ENCODE measurements at regions not wholly inside any gene's neighbourhood (a gene's known extent, or its start where the extent isn't known, plus 50 kb on each side); places are given as distances from the start of the nearest gene placed in this dataset.

- no peak for DNase-seq (ENCODE audit: low read depth)
Observed at GRCh38 chr10:126783806-126784557, 113.5 kb upstream of the C10orf90 start.

- no peak for DNase-seq (ENCODE audit: low read depth)
Observed at GRCh38 chr10:126787201-126787600, 116.7 kb upstream of the C10orf90 start.

DNA sequence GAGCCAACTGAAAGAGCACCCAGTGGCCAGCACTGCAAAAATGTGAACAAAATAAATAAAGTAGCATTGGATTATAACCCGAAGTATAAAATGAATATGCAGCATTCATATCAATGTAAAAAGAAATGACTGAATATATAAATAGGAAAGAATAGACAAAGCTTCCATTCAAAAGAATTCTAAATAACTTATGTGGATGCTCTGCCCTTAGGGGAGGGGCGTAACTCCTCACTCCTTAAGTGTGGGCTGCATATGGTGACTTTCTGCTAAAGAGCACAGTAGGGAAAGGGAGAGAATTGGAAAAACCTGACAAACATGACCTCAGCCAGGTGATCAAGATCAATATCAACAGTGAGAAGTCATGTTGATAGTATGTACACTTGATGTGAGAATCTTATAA is 109.9 kb upstream of the DOCK1 start:
- no peak for DNase-seq (ENCODE audit: low read depth)

GRCh38 chr10:126798649-126799048 is 106.6 kb upstream of the DOCK1 start:
- no peak for DNase-seq (ENCODE audit: low read depth)

DNA sequence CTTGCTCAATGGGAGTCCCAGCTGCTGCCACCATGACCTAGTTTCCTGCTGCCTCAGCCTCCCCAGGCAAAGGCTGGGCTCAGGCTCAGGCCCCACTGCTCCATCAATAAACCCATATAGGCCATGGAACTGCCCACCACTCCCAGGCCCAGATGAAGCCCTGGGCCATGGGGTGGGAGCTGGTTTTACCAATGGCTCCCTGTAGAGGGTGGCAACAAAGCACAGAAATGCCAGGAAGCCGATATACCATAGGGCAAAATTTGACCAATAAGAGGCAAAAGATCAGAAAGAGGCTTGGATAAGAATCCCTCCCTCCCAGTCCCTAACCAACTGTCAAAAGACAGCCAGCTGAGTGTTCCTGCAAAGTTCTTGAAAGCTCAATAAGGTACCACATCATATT is 101.8 kb upstream of the DOCK1 start:
- no peak for DNase-seq (ENCODE audit: low read depth)

- DNase-seq (ENCODE audit: low read depth): no peak
Observed at GRCh38 chr10:126804396-126804795, 100.8 kb upstream of the DOCK1 start.

DNA sequence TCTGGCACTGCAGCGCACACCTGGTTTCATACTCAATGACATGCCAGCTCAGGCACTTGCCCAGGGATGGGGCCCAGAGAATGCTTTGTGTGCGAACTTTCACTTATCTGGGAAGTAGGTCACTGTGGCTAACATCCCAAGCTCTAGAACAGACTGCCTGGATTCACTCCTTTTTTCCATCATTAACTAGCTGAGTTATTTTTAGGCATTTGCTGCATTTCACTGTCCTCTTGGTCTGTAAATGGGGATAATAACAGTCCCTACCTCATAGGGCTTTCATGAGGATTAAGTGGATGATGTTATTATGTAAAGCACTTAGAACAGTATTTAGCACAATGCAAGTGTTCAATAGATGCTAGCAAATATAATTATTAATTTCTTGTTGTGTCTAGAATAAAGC is 98.7 kb upstream of the DOCK1 start:
- no peak for DNase-seq (ENCODE audit: low read depth)

GRCh38 chr10:126806991-126807702 is 98.1 kb upstream of the DOCK1 start:
- no peak for DNase-seq (ENCODE audit: low read depth)

GRCh38 chr10:126808103-126808502 is 97.1 kb upstream of the DOCK1 start:
- DNase-seq (ENCODE audit: low read depth): no peak

DNA sequence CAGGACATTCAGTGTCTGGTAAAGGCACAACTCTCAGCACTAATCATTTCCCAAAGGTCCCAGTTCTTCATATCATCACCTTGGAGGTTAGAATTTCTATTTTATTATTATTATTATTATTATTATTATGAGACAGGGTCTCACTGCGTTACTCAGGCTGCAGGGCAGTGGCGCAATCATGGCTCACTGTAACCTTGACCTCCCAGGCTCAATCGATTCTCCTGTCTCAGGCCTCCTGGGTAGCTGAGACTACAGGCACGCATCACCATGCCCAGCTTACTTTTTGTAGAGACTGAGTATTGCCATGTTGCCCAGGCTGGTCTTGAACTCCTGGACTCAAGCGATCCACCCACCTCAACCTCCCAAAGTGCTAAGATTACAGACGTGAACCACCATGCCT is 91.8 kb upstream of the DOCK1 start:
- DNase-seq (ENCODE audit: low read depth): no peak

DNA sequence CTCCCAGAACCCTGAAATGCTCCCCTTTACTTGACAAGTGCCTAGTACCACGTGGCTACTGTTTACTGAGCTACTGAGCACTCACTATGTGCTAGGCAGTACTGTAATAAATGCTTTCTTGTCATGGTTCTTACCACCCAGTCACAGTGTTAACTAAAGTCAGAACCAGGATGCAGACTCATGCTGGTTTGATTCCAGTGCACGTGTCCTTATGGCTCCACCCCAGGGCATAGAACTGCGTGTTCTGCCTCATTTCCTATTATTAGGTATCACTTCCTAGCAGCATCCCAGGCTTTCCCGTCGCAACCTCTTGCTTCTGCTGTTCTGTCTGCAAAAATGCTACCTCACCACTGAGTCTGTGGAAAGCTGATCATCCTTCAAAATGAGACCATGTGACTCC is 71.7 kb upstream of the DOCK1 start:
- DNase-seq (ENCODE audit: low read depth): no peak

DNA sequence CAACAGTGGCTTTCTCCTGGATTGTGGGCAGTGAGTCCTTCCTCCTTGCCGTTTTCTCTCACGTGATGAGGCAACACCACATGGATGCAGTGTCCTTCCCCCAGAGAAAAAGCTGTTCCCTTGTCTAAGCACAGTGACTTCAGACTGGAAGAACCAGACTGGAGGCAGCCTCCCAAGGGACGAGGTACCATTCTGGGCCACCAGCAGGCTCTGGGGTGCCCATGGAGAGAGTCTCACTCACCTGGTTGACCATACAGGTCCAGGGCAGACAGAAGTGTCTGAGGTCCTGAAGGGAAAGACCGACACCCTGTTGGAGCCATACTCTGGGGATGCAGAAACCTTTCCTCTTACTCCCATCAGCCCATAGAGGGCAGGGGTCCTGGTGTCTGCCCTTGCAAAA is 69.2 kb upstream of the DOCK1 start:
- no peak for DNase-seq (ENCODE audit: low read depth)

DNA sequence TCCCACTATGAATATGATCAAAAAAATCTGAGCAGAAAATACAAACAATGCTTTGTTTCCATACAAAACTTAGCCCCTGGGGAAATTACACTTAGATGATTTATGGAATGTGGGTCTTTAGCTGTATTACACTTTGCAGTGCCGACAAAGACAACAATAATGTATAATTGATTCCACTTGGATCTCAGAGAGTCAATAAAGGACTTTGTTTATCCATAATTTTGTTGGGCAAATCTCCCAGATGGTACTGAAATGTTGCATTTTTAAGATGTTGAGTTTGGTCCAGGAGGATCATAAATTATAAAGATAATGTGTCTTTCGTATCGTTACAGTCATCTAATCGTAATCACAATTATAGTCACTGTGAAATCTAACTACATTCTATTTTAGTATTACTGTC is 66.9 kb upstream of the DOCK1 start:
- DNase-seq (ENCODE audit: low read depth): no peak

DNA sequence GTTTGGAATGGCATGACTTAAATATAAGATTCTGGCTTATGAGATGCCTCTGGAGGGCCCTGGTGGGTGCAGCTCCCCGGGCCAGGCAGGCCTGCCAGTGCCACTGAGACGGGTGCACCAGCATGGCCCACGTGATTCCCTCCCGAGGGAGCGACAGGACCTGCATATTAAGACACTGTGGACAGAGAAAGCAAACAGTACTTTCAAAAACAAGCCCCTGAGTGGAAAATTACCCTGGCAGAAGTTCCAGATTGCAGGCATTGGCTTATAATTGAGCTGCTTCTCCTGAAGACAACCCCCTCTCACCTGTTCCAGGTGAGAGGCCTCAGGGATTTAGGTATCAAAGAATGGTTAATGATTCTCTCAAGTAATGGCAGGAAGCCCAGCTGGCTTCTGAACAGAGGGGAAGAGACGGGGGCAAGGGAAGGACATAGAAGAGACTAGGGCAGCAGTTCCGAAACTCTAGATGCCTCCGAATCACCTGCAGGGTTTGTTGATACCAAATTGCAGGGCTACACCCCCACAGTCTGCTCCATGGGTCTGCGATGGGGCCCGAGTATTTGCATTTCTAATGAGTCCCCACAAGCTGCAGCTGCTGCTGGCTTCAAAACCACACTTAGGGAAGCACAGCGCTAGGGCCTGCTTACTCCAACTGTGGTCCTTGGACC is 66.0 kb upstream of the DOCK1 start:
- no peak for DNase-seq (ENCODE audit: low read depth)

- no peak for DNase-seq (ENCODE audit: low read depth)
Observed at GRCh38 chr10:126840576-126841135, 64.6 kb upstream of the DOCK1 start.

DNA sequence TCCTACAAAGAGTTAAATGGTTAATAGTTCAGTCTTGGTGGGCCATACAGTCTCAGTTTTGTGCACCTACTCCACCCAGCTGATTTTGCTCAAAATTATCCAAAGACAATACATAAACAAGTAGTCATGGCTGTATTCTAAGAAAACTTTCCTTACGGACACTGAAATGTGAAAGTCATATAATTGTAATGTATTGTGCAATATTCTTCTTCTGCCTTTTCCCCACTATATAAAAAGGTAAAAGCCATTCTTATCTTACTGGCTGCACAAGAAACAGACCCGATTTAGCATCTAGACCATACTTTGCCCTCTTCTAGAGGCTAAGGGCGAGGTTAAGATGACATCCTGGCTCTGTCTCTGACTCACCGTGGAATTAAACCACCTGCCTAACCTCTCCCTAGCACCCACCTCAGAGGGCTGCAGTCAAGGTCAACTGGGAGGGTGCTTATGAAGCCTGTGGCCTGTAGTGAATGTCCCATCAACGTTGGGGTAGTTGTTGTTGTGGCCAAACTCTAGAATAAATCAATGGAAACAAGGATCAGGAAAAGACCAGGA is 63.8 kb upstream of the DOCK1 start:
- no peak for DNase-seq (ENCODE audit: low read depth)

GRCh38 chr10:126842356-126842755 is 62.9 kb upstream of the DOCK1 start:
- DNase-seq (ENCODE audit: low read depth): no peak

- DNase-seq (ENCODE audit: low read depth): no peak
Observed at GRCh38 chr10:126842836-126843235, 62.4 kb upstream of the DOCK1 start.

DNA sequence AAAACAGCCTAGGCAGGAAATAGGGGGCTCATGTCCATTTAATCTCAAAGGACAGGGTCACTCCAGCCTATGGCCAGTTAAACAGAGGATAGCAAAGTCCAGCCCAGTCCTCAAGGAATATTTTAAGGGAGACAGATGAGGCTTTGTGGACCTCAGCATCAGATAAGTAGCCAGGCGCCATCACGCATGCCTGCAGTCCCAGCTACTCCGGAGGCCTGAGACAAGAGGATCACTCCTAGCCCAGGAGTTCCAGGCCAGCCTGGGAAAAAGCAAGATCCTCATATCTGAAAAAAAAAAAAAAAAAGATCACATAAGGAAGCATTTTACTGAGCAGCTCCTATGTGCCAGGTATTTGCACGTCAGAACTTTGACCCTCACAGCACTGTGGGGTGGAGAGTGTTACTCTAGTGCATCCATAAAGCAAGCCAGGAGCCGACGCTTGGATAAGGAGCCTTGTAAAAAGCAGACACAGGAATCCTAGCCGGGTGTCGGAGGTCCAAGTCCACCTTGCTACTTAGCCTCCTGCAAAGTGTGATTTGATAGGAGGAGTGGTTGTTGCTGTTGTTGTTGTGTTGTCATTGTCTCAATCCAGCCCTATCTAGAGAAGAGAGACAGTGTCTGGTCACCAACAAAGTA is 61.8 kb upstream of the DOCK1 start:
- no peak for DNase-seq (ENCODE audit: low read depth)

DNA sequence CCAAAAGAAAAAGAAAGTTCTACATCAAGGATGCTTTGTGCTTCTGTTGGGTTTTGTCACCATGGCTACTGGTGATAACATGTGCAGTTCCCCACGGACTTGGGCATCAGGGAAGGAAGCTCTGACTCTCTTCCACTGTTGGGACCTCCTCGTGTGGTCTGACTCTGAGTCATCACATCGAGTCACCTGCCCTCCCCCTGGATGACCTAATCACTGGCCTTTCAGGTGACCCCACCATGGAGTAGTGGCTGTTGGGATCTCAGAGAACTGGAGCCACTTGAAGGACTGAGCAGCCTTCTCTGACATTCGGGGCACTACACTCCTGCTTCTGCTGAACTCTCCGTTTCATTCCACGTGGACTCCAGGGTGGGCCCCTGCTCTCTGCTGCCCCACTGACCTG is 60.8 kb upstream of the DOCK1 start:
- no peak for DNase-seq (ENCODE audit: low read depth)

GRCh38 chr10:126846469-126846868 is 58.8 kb upstream of the DOCK1 start:
- DNase-seq (ENCODE audit: low read depth): no peak

DNA sequence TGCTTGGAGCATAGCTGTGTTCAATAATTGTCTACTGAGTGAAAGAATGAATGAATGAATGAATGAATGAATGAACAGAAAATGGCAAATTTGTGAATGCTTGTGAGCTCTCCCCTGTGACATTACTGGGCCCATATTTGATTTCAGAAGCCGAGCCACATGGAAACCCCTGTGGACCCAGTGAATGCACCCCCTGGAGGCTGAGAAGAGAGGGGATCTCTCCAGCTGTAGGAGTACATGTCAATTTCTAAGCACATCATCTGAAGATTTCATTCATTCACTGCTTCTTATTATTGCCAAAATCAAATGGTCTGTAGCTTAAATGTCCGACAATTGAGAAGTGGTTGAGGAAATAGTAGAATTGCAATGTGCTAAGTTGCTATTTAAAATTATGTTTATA is 58.3 kb upstream of the DOCK1 start:
- no peak for DNase-seq (ENCODE audit: low read depth)

Measured in HS-27A (cell line).